ENCODE measurements at regions not wholly inside any gene's neighbourhood (a gene's known extent, or its start where the extent isn't known, plus 50 kb on each side); places are given as distances from the start of the nearest gene placed in this dataset.

DNA sequence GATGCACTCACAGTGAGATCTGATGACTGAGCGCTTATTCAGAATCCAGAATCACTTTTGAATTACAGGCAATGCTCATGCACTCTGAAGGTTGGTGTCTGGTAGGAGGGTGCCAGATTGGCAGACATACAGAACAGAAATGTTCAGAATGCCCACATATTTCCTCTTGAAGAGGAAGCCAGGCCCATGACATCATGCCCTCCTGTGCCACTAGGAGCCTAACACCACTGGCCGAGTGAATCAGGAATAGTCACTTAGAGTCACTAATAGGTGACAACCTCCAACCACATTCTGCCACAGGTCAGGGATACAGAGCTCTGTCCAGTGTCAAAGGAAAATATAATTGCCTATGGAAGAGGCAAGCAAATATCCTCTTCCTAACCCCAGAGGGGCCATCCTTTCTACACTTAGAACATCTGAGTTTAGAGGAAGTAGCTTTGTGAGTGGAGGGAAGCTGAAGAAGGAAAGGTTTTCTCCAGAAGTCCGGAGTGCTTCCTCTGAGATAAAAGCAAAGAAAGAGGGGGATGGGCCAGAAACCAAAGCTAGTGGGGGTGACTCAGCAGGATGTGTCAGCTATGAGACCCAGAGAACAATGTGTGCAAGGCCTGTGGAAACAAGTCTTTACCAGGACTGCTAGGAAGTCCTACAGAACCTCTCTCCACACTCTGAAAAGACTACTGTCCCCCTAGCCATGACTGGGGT, 838.8 kb downstream of the GRID1 start:
- TF ChIP-seq CTCF (IDR thresholded peaks at IDR 0.05; ENCODE audit: unreplicated experiment) = no peak
- no peaks in the 10 kb centered on the region for H3K27me3 Mint-ChIP-seq (ENCODE audit: unreplicated experiment)
- intact Hi-C loops (cut with micrococcal nuclease; ENCODE audit: unreplicated experiment) = no loop called here
- CTCF ChIA-PET = no interaction called here
- no peak overlapping the region for H3K27ac Mint-ChIP-seq (ENCODE audit: unreplicated experiment)
- H3K36me3 Mint-ChIP-seq (ENCODE audit: insufficient read depth, unreplicated experiment) = no peaks in the 10 kb centered on the region
- H3K4me1 Mint-ChIP-seq (ENCODE audit: low read depth, unreplicated experiment) = peaks cover 11% of the 10 kb centered on the region
- peaks cover 10% of the 10 kb centered on the region for H3K9me3 Mint-ChIP-seq (ENCODE audit: low read depth, unreplicated experiment)
- no peak for DNase-seq
- BruUV-seq (replicated peaks) = no TSS peak
- no peak overlapping the region for H3K4me3 Mint-ChIP-seq (ENCODE audit: low read depth, unreplicated experiment)

GRCh38 chr10:85528318-85528652, 838.3 kb downstream of the GRID1 start:
- Mint-ChIP-seq H3K36me3 (ENCODE audit: insufficient read depth, unreplicated experiment) (no peaks in the 10 kb centered on the region), H3K4me1 (ENCODE audit: low read depth, unreplicated experiment) (peaks cover 16% of the 10 kb centered on the region), H3K4me3 (ENCODE audit: low read depth, unreplicated experiment) (no peak overlapping the region), H3K27ac (ENCODE audit: unreplicated experiment) (no peak overlapping the region), H3K27me3 (ENCODE audit: unreplicated experiment) (no peaks in the 10 kb centered on the region), H3K9me3 (ENCODE audit: low read depth, unreplicated experiment) (peaks cover 10% of the 10 kb centered on the region)
- CTCF ChIA-PET = no interaction called here
- intact Hi-C loops (cut with micrococcal nuclease; ENCODE audit: unreplicated experiment) = no loop called here
- no peak for DNase-seq
- no TSS peak for BruUV-seq (replicated peaks)
- no peak for TF ChIP-seq CTCF (IDR thresholded peaks at IDR 0.05; ENCODE audit: unreplicated experiment)

- Mint-ChIP-seq H3K9me3 (ENCODE audit: low read depth, unreplicated experiment) (peaks cover 11% of the 10 kb centered on the region), H3K27ac (ENCODE audit: unreplicated experiment) (no peak overlapping the region)
- intact Hi-C loops (cut with micrococcal nuclease; ENCODE audit: unreplicated experiment) = no loop called here
Observed at GRCh38 chr10:85531706-85532105, 834.9 kb downstream of the GRID1 start.

GRCh38 chr10:85532773-85533172, 833.8 kb downstream of the GRID1 start:
- peak; percentile 11 for DNase-seq
- Mint-ChIP-seq H3K27ac (ENCODE audit: unreplicated experiment) (no peak overlapping the region), H3K9me3 (ENCODE audit: low read depth, unreplicated experiment) (peaks cover 9% of the 10 kb centered on the region), H3K27me3 (ENCODE audit: unreplicated experiment) (no peaks in the 10 kb centered on the region), H3K4me3 (ENCODE audit: low read depth, unreplicated experiment) (no peak overlapping the region), H3K4me1 (ENCODE audit: low read depth, unreplicated experiment) (peaks cover 16% of the 10 kb centered on the region), H3K36me3 (ENCODE audit: insufficient read depth, unreplicated experiment) (no peaks in the 10 kb centered on the region)
- no peak for TF ChIP-seq CTCF (IDR thresholded peaks at IDR 0.05; ENCODE audit: unreplicated experiment)
- no TSS peak for BruUV-seq (replicated peaks)
- intact Hi-C loops (cut with micrococcal nuclease; ENCODE audit: unreplicated experiment) = no loop called here
- CTCF ChIA-PET = no interaction called here

More at GRCh38 chr10:85531706-85532105, 834.9 kb downstream of the GRID1 start:
- Mint-ChIP-seq H3K27me3 (ENCODE audit: unreplicated experiment) (no peaks in the 10 kb centered on the region), H3K4me3 (ENCODE audit: low read depth, unreplicated experiment) (no peak overlapping the region), H3K36me3 (ENCODE audit: insufficient read depth, unreplicated experiment) (no peaks in the 10 kb centered on the region), H3K4me1 (ENCODE audit: low read depth, unreplicated experiment) (peaks cover 16% of the 10 kb centered on the region)
- no TSS peak for BruUV-seq (replicated peaks)
- no peak for TF ChIP-seq CTCF (IDR thresholded peaks at IDR 0.05; ENCODE audit: unreplicated experiment)
- DNase-seq = no peak
- CTCF ChIA-PET = no interaction called here
